NT2/D1 (cell line): ENCODE measurements at regions not wholly inside any gene's neighbourhood (a gene's known extent, or its start where the extent isn't known, plus 50 kb on each side); places are given as distances from the start of the nearest gene placed in this dataset.

ENCODE experiments used
- YY1 ChIP-seq: IDR thresholded peaks from 2 replicates; pipeline ENCODE4 v1.6.1; 2011; ENCODE audit not compliant: insufficient read length, insufficient read depth
- ZNF274 ChIP-seq: IDR thresholded peaks from 2 replicates; pipeline ENCODE4 v1.6.1; 2011; ENCODE audit warnings: mild to moderate bottlenecking, low read depth, low read length

GRCh38 chr9:121566481-121567465, 67.1 kb upstream of the GGTA1 start:
- no peak for TF ChIP-seq YY1
- no peak for TF ChIP-seq ZNF274
